HG02852 (cell line): ENCODE measurements at regions not wholly inside any gene's neighbourhood (a gene's known extent, or its start where the extent isn't known, plus 50 kb on each side); places are given as distances from the start of the nearest gene placed in this dataset.
"Not testable (repeated sequence)": the region's sequence is repeated elsewhere in the genome, so short reads cannot be mapped to it uniquely, and the experiment has no call there.

Experiments used
- ATAC-seq: cut with Tn5 transposase; IDR thresholded peaks from one replicate; pipeline ENCODE4 v1.9.1; 2021; ENCODE audit warnings: mild to moderate bottlenecking, moderate library complexity; ENCODE audit not compliant: unreplicated experiment

- no peak for ATAC-seq
These were observed 81.2 kb downstream of the TMEM18 start for GRCh38 chr2:595831-596592.

GRCh38 chr2:595141-595815 lies 81.9 kb downstream of the TMEM18 start:
- ATAC-seq: no peak

- ATAC-seq: no peak
These were observed 82.8 kb downstream of the TMEM18 start for GRCh38 chr2:594297-594949.

GRCh38 chr2:593356-594026 lies 83.7 kb downstream of the TMEM18 start:
- ATAC-seq: no peak

- ATAC-seq: no peak
These were observed 84.5 kb downstream of the TMEM18 start for GRCh38 chr2:592737-593136.

GRCh38 chr2:590214-591175 lies 86.7 kb downstream of the TMEM18 start:
- no peak for ATAC-seq

GRCh38 chr2:589281-590130 lies 87.7 kb downstream of the TMEM18 start:
- no peak for ATAC-seq

GRCh38 chr2:588074-588645 lies 89.0 kb downstream of the TMEM18 start:
- no peak for ATAC-seq

GRCh38 chr2:587087-587960 lies 89.9 kb downstream of the TMEM18 start:
- no peak for ATAC-seq

- no peak for ATAC-seq
These were observed 90.5 kb downstream of the TMEM18 start for GRCh38 chr2:586641-587076.

GRCh38 chr2:584863-585823 lies 92.1 kb downstream of the TMEM18 start:
- ATAC-seq: peak; percentile 94

GRCh38 chr2:583666-584065 lies 93.5 kb downstream of the TMEM18 start:
- no peak for ATAC-seq

GRCh38 chr2:582792-583528 lies 94.2 kb downstream of the TMEM18 start:
- ATAC-seq: no peak

- ATAC-seq: not testable (repeated sequence)
These were observed 94.9 kb downstream of the TMEM18 start for GRCh38 chr2:582289-582688.

GRCh38 chr2:579961-580360 lies 97.2 kb downstream of the TMEM18 start:
- no peak for ATAC-seq

GRCh38 chr2:579351-579886 lies 97.8 kb downstream of the TMEM18 start:
- ATAC-seq: no peak
